DLD1 (cell line): ENCODE measurements at regions not wholly inside any gene's neighbourhood (a gene's known extent, or its start where the extent isn't known, plus 50 kb on each side); places are given as distances from the start of the nearest gene placed in this dataset.

Experiments
- in situ Hi-C: cut with HindIII; loops from 2 replicates; pipeline ENCODE4 v1.10.0; 2017; ENCODE audit warnings: low sequenced_read_pairs

GRCh38 chr18:22838221-22838620 lies 94.9 kb upstream of the RBBP8 start:
- in situ Hi-C loops: no loop called here

GRCh38 chr18:22838639-22839277 lies 94.4 kb upstream of the RBBP8 start:
- in situ Hi-C loops: no loop called here

- in situ Hi-C loops: no loop called here
Measured at GRCh38 chr18:22839340-22839821, 93.7 kb upstream of the RBBP8 start.

GRCh38 chr18:22840606-22841144 lies 92.5 kb upstream of the RBBP8 start:
- in situ Hi-C loops: no loop called here

DNA sequence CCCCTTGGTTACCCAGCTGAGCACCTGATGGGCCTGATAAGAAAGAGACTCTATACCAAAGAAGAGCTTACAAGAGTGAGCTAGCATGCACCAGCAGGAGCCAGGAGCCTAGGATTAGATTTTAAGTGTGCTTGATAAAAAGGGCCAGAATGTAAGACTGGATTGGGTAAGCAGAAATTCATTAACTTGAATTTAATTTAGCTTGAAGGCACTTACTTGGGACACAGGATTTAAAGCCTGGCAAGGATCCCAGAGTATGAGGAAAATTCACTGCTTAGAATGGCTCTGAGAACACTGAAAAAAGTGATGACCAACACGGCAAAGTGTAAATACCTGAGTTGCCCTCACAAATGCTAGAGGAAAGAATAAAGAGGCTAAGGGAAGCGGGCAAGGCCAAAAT lies 91.3 kb upstream of the RBBP8 start:
- in situ Hi-C loops: no loop called here

- in situ Hi-C loops: no loop called here
Measured at GRCh38 chr18:22844190-22844589, 88.9 kb upstream of the RBBP8 start.

GRCh38 chr18:22844628-22845027 lies 88.5 kb upstream of the RBBP8 start:
- in situ Hi-C loops: no loop called here

DNA sequence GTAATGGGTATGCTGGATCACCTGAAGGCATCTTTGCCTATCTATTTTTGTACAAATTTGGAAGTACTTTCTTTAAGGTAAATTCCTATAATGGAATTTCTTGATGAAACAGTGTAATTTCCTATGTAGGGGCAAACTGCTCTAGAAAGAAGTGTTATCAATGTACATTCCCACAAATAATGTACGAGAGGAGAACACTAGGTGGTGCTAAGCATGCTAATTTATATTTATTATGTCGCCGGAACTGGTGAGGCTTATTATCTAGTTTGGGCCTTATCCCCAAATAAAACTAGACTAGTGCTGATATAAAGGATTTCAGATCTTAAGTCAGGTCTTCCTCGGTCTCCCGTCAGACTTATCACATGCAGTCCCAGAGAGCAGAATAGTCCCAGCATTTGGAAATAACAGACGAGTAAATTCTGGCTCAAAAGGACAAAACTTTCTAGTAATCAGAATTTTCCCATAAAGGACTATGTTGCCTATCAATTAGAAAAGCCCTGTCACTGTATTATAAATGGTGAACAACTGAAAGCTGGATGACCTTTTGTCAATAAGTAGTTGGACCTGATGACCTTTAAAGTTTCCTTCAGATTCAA lies 86.9 kb upstream of the RBBP8 start:
- in situ Hi-C loops: no loop called here

DNA sequence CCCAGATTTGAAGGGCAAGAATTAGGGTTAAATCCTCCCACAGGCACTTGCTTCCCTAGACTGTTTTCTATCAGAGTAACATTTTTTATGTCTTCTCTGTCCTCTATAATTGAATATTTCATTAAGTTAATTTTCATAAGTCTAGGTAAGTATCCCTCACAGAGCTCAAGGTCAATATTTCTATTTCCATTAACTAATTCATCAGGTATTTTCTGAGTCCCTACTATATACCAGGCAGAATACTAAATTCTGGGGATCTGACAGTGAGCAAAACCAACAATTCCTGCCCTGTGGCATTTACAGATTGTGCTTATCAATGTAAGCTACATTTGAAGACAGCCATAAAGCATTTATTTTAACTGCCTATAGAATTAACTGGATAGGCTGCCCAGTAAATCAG lies 86.4 kb upstream of the RBBP8 start:
- in situ Hi-C loops: no loop called here

DNA sequence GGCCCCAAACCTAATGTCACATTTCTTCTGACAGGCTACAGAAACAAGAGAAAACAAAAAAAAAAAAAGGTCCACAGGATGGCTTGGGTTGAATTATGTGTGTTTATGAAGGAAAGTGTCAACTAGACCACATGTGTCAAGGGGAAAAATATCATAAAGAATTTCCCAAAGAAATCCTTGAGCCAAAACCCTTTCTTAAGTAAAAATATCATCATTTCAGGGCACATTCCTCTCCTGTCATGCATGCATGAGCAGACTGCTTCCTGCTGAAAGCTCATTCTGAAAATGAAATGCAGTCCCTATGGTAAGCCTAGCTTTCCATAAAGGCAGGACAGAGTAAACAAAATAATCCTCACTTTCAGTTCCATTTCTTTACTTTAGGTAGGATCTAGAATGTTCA lies 85.7 kb upstream of the RBBP8 start:
- in situ Hi-C loops: no loop called here

- in situ Hi-C loops: no loop called here
Measured at GRCh38 chr18:22847867-22848451, 85.2 kb upstream of the RBBP8 start.

DNA sequence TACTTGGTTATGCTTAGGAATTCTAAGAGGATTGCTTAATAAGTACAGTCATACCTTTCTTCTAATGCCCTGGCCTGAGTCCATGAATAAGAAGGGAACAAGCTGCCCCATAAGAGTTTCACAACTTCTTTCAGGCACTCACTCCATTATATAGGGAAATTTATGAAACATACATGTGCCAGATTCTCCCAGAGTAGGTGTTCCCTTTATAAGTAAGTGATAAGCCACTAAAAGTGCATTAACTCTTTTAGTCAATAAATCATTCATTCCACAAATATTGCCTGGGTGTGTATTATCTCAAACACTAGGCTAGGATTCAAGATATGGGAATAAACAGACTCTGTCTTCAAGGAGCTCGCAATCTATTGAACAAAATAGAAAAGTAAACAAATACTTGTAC lies 84.5 kb upstream of the RBBP8 start:
- in situ Hi-C loops: no loop called here

DNA sequence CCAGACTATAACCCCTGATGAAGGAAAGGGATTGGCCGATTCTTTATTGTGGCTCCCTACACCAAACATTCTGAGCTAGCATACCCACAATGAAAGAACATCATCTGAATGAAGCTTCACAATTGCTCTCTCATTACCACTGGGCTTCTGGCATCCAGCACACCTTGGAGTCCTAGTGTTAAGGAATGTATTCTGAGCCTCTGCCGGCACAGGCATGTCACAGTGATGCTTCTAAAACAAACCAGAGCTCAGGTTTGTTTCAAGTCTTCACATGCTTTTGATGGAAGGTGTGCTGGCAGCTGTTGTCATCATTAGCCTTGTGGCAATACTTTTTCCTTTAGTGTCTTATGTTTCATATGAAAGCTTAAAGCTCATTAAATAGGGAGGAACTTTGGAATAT lies 76.3 kb upstream of the RBBP8 start:
- in situ Hi-C loops: no loop called here

GRCh38 chr18:22858121-22858520 lies 75.0 kb upstream of the RBBP8 start:
- in situ Hi-C loops: no loop called here

GRCh38 chr18:22860807-22861206 lies 72.3 kb upstream of the RBBP8 start:
- in situ Hi-C loops: no loop called here

- in situ Hi-C loops: no loop called here
Measured at GRCh38 chr18:22865354-22866116, 67.6 kb upstream of the RBBP8 start.

DNA sequence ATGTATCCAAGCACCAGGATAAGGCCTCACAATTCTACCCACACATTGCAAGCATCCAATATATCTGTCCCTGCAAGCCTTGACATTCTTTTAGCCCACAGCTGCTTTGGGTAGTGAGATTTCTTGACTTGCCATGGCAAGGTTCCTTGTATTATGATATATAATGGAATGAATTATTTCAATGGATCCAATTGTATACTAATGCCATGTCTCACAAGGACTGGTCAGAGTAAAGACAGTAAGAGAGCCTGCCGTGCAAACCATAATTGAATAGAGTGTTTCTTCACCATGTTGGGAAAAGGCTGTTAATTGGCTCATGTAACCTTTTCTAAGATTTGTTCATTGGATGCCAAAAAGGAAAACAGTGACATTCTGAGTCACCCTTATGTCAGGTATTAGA lies 64.3 kb upstream of the RBBP8 start:
- in situ Hi-C loops: no loop called here

DNA sequence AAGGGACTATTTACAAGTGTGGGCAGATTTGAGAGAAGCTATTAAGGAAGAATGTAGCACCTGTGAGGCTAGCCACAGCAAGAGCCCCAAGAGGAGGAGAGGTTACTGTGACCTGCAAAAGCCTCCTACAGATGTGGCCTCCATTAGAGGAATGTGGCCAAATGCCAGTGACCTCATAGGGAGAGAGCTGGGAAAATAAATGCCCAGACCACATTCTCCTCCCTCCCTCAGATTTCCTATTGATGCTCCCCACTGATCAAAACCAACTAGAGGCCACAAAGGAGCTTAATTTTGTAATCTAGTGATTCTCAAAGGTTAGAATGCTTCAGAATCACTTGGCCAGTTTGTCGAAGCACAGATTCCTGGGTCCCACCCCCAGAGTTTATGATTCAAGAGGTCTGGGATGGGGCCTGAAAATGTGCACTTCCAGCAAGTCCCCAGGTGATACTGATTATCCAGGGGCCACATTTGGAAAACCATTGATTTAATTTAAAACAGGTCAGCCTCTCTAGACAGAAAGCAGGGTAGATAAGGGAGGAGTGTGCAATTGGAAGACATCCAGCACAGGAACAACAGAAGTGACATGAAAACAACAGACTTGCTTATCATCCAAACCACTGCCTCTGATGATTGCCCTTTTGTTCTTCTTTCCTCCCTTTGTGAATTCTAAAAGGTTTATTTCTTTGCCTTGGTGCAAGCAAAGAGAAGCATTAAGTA lies 61.2 kb upstream of the RBBP8 start:
- in situ Hi-C loops: no loop called here

DNA sequence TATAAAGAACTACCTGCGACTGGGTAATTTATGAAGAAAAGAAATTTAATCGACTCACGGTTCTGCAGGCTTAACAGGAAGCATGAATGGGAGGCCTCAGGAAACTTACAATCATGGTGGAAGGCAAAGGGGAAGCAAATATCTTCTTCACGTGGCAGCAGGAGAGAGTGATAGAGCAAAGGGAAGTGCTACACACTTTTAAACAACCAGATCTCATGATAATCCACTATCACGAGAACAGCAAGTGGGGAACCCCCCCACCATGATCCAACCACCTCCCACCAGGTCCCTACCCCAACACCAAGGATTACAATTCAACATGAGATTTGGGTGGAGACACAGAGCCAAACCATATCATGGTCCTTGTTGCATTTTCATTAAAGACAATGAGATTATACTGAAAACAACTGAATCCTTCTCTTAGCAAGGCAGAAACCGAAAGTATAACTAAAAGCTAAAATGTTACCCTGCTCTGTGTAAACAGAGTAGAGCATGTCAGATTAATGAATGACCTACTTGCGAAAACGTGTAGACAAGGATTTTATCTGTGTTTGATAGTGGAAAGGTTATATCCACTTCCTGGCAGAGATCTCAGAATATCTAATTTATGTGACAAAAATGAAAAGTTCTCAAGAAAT lies 60.1 kb upstream of the RBBP8 start:
- in situ Hi-C loops: no loop called here

- in situ Hi-C loops: no loop called here
Measured at GRCh38 chr18:22879293-22879692, 53.8 kb upstream of the RBBP8 start.
